HK-2 (cell line): ENCODE measurements at regions not wholly inside any gene's neighbourhood (a gene's known extent, or its start where the extent isn't known, plus 50 kb on each side); places are given as distances from the start of the nearest gene placed in this dataset.

Experiments
- DNase-seq: peaks from one replicate; pipeline ENCODE4 v3.0.0-alpha.2; 2018; ENCODE audit not compliant: unreplicated experiment

DNA sequence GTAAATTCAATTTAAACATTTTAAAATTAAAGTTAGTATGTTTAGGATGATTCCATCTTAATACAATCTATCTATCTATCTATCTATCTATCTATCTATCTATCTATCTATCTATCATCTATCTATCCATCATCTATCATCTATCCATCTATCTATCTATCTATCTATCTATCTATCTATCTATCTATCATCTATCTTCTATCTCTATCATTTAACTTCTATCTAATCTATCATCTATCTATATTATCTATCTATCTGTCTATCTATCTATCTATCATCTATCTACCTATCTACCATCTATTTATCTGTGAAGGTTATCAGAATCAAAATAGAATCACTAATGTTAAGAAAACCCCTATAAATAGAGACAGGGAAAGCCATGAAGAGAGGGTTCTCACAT, 78.3 kb downstream of the RAMP3 start:
- DNase-seq, result no peak

DNA sequence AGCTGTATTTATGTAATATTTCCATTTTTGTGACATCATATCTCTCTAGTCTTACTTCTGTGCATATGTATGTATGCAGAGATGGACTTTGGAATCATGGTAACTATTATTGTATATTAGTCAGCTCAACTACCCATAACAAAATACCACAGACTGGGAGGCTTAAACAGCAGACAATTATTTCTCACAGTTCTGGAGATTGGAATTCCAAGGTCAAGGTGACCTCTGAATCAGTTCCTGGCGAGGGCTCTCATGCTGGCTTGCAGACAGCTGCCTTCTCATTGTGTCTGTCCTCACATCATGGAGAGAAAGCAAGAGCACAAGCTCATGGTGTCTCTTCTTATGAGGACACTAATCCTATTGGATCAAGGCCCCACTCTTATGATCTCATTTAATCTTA, 79.1 kb downstream of the RAMP3 start:
- DNase-seq, result no peak

DNA sequence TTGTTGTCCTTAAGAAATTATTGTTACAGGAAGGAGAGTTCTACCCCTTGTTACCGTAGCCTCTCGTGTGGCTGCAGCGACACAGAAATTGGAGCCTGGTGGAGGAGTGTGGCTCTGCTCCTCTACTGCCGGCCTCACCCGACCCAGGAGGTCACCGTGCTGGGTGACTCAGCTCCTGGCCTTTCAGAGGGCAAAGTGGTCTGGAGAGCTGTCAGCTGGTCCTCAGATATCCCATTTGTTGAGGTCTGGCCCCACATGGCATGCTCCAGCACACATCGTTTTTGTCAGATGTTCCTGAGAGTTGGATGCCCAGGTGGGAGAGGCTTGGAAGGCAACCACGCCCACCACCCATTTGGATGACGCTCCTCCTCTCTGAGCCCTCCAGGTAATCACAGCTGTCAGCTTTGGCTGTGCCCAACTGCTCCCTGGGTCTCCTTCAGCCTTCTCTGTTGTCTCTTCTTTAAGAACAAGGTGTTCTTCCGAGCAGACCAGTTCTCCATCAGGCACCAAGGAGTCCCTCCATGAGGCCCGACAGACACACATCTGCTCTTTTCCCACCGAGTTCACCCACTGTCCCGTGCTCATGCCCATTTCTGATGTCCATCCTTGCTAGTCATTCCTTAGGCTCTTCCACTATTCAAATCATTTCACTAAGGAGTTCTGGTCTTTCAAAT, 80.3 kb downstream of the RAMP3 start:
- DNase-seq, result no peak

DNA sequence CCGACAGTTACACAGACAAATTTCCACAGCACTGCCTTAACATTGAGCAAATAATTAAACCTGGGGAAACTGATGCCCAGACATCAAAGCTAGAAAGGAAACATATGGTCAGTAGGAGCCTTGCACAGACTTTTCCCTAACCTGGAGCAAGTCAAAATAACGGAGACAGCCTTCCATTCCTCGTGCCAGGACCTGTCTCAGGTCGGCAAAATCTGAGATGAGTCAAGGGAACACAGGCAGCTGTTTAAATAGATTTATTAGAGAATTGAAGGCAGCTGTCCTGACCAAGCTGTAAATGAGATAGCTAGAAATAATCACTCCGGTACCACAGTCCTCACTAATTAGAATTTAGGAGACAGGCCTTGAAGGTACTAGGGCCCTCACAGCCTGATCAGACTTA, 81.2 kb downstream of the RAMP3 start:
- DNase-seq, result no peak

DNA sequence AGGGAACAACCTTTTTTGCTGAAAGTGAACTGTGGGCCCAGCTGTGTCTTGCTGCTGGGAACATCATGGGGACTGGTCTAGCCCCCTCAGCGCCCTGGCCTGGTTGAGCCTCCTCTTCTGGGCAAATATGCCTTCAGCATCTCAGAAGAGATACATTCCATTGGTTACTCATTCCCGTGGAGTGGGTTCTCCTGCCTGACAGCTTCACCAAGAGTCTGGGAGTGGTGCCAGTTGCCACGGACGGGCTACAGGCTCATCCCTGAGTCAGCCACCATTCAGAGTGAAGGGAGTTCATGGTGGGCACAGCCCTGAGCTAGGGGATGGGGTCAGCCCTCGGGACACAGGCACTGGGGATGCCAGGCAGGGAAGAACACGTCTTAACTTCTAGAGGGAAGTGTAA, 81.9 kb downstream of the RAMP3 start:
- DNase-seq, result peak; percentile 24

DNA sequence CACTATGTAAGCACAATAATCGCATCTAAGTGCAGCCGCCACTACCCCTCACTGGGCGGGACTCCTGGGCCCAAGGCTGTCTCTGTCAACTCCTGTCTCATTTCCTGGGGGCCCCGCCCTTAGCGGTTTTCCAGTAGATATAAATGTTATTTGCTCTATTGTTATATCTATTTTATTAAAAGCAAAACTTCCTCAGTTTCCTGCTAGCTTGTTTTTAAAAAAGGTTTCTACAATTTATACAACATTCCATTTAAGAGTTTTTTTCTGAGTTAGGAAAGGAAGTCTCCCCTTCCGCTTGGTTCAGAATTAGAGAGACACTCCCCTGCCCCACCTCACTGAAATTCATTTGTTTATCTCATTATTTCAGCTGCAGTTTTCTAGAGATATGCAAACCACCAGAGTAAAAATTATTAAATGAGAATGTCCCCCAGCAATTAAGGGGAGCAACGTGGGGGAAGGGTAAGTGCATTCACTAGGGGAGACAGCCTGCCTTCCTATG, 82.7 kb downstream of the RAMP3 start:
- DNase-seq, result no peak

DNA sequence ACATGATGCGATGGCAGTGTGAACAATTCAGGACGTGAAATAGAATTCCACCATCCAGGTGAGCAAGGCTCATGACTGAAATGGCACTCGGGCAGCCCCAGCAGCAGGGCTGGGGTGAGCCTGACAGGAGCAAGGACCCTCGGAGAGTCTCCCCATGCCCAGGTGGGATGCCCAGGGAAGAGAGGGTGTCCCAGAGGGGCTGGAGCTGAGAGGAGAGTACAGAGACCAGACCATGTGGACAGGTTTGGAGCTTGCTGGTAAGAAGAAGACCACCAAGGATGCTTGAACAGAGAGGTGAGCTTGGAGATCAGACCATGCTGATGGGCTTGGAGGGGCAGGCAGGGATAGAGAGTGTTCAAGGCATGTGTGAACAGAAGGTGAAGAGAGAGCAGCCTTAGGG, 83.3 kb downstream of the RAMP3 start:
- no peak for DNase-seq

DNA sequence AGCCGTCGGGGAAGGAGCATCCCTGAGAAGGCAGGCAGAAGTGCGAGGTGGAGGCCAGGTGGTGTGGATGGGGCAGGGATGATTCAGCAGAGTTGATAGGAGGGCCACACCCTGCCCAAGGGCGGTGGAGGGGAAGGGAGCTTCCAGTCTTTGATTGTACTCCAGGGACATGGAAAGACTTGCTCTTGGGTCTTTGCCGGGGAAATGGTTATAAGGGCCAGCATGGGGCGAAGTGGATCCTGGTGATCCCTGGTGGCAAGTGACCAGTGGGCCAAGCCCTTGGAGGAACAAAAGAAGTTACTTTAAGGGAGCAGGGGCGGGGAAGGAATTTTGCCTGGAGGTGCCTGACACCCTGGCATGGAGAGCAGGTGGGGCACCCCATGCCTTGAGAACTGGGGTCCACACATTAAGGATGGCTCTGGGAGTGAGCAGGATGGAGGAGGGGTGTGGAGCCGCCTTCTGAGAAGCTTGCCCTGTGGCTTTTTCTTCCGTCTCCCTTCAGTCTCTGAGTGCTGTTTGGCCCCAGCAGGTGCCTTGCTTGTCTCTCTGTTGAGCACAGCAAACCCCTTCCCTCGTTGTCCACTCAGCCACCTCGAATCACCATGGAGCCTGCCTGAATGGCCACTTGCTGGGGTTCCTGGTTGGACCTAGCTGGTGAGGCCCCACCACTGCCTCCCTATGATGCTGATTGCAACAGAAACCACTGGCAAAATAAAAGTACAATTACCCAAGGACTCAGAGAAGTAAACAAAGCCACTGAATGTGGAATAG, 83.9 kb downstream of the RAMP3 start:
- no peak for DNase-seq

DNA sequence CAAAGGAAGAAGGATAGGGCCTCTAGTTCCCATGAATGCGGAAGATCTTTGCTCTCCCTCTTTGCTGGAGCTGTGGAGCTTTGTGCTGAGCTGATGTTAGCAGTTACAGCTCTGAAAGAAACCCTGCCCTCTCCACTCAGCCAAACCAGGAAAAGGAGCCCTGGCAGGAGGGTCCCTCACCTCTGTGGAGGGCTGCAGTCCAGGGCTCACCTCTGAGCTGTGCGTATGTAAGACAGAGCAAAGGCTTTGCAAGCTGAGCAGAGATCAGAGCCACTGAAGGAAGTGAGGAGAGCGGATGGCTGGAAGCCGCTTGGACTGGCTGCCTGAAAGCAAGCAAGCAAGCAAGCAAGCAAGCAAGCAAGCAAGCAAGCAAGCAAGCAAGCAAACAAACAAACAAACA, 84.7 kb downstream of the RAMP3 start:
- DNase-seq, result no peak

GRCh38 chr7:45242698-45243097, 85.1 kb downstream of the RAMP3 start:
- DNase-seq, result no peak

DNA sequence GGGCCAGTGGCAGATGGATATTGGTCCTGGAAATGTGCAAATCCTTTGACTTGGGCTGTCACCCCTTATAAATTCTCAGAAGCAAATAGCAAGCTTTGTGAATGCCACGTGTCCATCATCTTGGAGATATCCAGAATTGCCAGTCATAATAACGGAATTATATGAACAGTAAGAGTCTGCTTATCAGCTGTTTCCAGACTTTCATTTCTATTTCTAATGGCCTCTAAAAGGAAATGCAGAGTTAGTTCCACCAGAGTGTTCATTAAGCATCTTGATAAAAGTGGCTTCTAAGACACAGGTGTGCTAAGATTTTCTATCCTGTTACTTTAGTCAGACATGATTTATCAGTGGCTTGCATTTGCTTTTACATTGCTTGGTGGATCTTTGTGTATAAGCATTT, 87.4 kb downstream of the RAMP3 start:
- no peak for DNase-seq

DNA sequence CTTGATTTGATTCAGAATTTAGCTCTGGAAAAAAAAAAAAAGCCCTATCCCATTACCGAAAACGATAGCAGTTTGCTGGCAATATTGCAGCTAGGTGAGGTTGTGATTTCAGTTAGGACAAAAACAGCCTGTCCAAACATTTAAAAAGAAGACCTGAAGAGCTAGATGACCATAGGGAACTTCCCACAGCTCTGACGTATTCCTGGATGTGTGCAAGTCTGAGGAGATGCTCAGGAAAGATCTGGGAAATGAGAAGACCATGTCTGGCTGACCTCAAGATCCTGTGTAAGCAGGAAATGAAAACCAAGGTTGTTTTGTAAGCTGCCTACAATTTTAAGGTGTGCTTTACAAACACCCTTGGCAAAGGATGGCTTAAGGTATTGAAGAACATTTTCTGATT, 88.7 kb downstream of the RAMP3 start:
- DNase-seq, result no peak

GRCh38 chr7:45252248-45252647, 94.7 kb downstream of the RAMP3 start:
- no peak for DNase-seq

GRCh38 chr7:45252857-45253256, 95.3 kb downstream of the RAMP3 start:
- no peak for DNase-seq

DNA sequence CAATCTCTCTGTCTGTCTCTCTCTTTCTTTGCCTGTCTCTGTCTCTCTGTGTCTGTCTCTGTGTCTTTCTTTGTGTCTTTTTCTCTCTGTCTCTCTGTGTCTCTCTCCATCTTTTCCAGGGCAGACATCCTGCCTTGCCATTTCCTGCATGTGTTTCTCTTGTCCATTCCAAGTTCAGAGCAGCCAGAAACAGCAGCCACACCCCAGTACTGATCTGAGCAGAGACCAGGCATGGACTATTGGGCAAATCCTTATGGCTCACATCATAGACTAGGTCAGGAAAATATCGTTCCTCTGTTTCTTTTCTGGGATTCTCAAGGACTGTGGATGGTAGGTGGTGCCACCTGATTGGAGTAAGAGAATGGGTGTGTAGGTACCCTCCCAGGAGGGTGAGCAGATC, 95.8 kb downstream of the RAMP3 start:
- no peak for DNase-seq

DNA sequence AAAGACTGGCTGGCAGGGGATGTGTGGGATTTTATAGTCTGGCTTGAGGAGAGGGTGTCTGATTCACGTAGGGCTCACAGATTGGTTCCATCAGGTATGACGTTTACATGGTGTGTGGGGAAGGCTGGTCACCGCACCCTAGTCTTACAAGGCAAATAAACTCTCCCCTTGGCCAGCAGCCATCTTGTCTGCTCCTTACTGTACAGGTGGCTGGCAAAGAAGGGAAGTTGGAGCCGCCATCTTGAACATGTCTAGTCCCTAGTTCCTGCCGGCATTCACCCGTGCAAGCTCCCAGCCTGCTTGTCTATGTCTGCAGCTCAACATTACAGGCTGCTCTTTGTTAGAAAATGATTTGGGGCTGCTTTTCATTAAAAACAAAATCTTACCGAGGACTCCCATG, 97.6 kb downstream of the RAMP3 start:
- DNase-seq, result no peak

GRCh38 chr7:45256309-45256708, 98.7 kb downstream of the RAMP3 start:
- DNase-seq, result no peak

- DNase-seq, result no peak
These were observed 99.2 kb downstream of the RAMP3 start for GRCh38 chr7:45256775-45257174.

- DNase-seq, result no peak
These were observed 99.7 kb downstream of the RAMP3 start for GRCh38 chr7:45257284-45257683.

GRCh38 chr7:45258533-45259226, 101.1 kb downstream of the RAMP3 start:
- DNase-seq, result no peak

GRCh38 chr7:45259227-45259596, 101.6 kb downstream of the RAMP3 start:
- DNase-seq, result no peak

- DNase-seq, result peak; percentile 63
These were observed 102.5 kb downstream of the RAMP3 start for GRCh38 chr7:45259966-45260646.
